Bronchial epithelial cell (primary cell): ENCODE measurements at regions not wholly inside any gene's neighbourhood (a gene's known extent, or its start where the extent isn't known, plus 50 kb on each side); places are given as distances from the start of the nearest gene placed in this dataset.

ENCODE experiments used
- DNase-seq: peaks from one replicate; pipeline ENCODE4 v3.0.0-alpha.2; 2010; ENCODE audit warnings: low read depth
- FAIRE-seq: peaks from 2 replicates; lab custom pipeline; 2011; peaks lifted over from hg19 to GRCh38; lab: Jason Lieb, UNC
- H3K27me3 ChIP-seq: 2 replicates; pipeline ENCODE4 v1.5.1; 2011; ENCODE audit warnings: low read length; ENCODE audit not compliant: control insufficient read depth, insufficient read depth
- H3K36me3 ChIP-seq: 2 replicates; pipeline ENCODE4 v1.5.1; 2011; ENCODE audit warnings: low read length; ENCODE audit not compliant: control insufficient read depth, insufficient read depth
- H3K4me3 ChIP-seq: 2 replicates; pipeline ENCODE4 v1.5.1; 2011; ENCODE audit warnings: mild to moderate bottlenecking, low read depth, low read length, control low read depth
- CTCF ChIP-seq: IDR thresholded peaks from 2 replicates; pipeline ENCODE4 v1.5.1; 2011; ENCODE audit warnings: mild to moderate bottlenecking, moderate library complexity, low read length, control low read depth, inconsistent platforms; ENCODE audit not compliant: insufficient read depth, severe bottlenecking

GRCh38 chr17:73743518-73744201 lies 99.4 kb upstream of the SDK2 start:
- FAIRE-seq: no peak
- TF ChIP-seq CTCF: no peak
- DNase-seq: no peak
- no peaks in the 10 kb centered on the region for H3K36me3 ChIP-seq
- no peaks in the 10 kb centered on the region for H3K27me3 ChIP-seq
- H3K4me3 ChIP-seq: no peak overlapping the region

- Histone ChIP-seq H3K27me3 (no peaks in the 10 kb centered on the region), H3K36me3 (no peaks in the 10 kb centered on the region), H3K4me3 (no peak overlapping the region)
- TF ChIP-seq CTCF: no peak
- FAIRE-seq (no peak), DNase-seq (no peak)
Measured at GRCh38 chr17:73744411-73744810, 100.2 kb upstream of the SDK2 start.

GRCh38 chr17:73746314-73747073 lies 102.2 kb upstream of the SDK2 start:
- H3K4me3 ChIP-seq: no peak overlapping the region
- FAIRE-seq: no peak
- H3K36me3 ChIP-seq: no peaks in the 10 kb centered on the region
- H3K27me3 ChIP-seq: no peaks in the 10 kb centered on the region
- no peak for DNase-seq
- no peak for TF ChIP-seq CTCF

DNA sequence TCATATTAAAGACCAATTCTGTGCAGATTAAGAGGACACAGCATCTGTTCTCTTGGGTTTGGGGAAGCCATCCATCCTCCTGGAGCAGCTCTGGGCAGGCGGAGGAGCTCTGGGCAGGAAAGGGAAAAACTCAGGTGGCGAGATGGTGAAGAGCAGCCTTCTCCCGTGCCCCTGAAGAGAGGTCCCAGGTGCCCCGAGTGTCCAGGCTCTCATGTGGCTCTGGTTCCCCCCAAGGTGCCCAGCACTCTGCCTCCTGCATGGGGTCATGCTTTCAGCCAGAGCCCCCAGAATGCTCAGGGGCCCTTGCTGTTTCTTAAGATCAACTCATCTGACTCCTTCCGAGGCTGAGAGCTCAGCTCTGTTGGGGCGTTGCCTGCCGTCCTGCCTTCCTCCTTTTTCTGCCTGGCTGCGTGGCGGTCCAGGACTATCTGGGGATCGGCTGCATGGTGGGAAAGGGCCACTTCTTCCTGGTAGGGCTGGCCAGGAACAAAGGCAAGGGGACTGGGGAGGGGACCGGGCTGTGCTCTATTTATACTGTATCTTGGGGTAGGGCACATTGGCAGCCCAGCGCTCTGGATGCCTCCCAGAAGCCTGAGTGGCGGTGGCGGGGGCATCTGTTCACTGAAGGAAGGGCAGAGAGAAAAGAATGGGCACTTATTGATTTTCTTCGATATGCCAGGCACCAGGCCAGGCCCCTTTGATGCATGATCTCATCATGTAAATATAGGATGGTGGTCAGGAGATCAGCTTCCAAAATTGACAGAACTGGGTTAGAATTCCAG lies 103.2 kb upstream of the SDK2 start:
- FAIRE-seq: no peak
- TF ChIP-seq CTCF: no peak
- no peaks in the 10 kb centered on the region for H3K36me3 ChIP-seq
- H3K27me3 ChIP-seq: no peaks in the 10 kb centered on the region
- no peak for DNase-seq
- H3K4me3 ChIP-seq: no peak overlapping the region

GRCh38 chr17:73748508-73748907 lies 104.3 kb upstream of the SDK2 start:
- Histone ChIP-seq H3K4me3 (no peak overlapping the region), H3K36me3 (no peaks in the 10 kb centered on the region), H3K27me3 (no peaks in the 10 kb centered on the region)
- TF ChIP-seq CTCF: no peak
- DNase-seq (no peak), FAIRE-seq (no peak)
